ENCODE measurements at regions not wholly inside any gene's neighbourhood (a gene's known extent, or its start where the extent isn't known, plus 50 kb on each side); places are given as distances from the start of the nearest gene placed in this dataset.

GRCh38 chr5:39475159-39475571 is 50.4 kb upstream of the DAB2 start:
- in situ Hi-C loops (cut with MboI; ENCODE audit: low sequenced_read_pairs), result no loop called here

Data from HL-60/S4 treated with retinoic acid at 250 ng/mL for 4 days and 3 days (cell line).